ENCODE measurements at regions not wholly inside any gene's neighbourhood (a gene's known extent, or its start where the extent isn't known, plus 50 kb on each side); places are given as distances from the start of the nearest gene placed in this dataset.

GRCh38 chr15:77548589-77549557 is 83.8 kb downstream of the LINGO1 start:
- Histone ChIP-seq H3K27me3 (no peaks in the 10 kb centered on the region), H3K9me3 (no peaks in the 10 kb centered on the region), H3K4me3 (no peak overlapping the region), H3K36me3 (no peaks in the 10 kb centered on the region), H3K27ac (no peak overlapping the region), H3K4me1 (no peaks in the 10 kb centered on the region)
- ATAC-seq (no peak), DNase-seq (no peak)
- intact Hi-C loops (cut with DNase I): loop anchor here (10.0 kb wide), 1 partner anchor 514 kb away; no protein-coding TSS in a partner anchor
- no peak for TF ChIP-seq CTCF (IDR thresholded peaks at IDR 0.05)

GRCh38 chr15:77547801-77548588 is 84.7 kb downstream of the LINGO1 start:
- H3K4me3 ChIP-seq: no peak overlapping the region
- no peak for TF ChIP-seq CTCF (IDR thresholded peaks at IDR 0.05)
- H3K27ac ChIP-seq: no peak overlapping the region
- ATAC-seq (no peak), DNase-seq (no peak)
- H3K27me3 ChIP-seq: no peaks in the 10 kb centered on the region
- peaks cover 6% of the 10 kb centered on the region for H3K4me1 ChIP-seq
- intact Hi-C loops (cut with DNase I): loop anchor here (10.0 kb wide), 1 partner anchor 513 kb away; no protein-coding TSS in a partner anchor
- no peaks in the 10 kb centered on the region for H3K9me3 ChIP-seq
- H3K36me3 ChIP-seq: no peaks in the 10 kb centered on the region

- H3K27me3 ChIP-seq: no peaks in the 10 kb centered on the region
- H3K4me1 ChIP-seq: peaks cover 12% of the 10 kb centered on the region
- DNase-seq (no peak), ATAC-seq (no peak)
- H3K27ac ChIP-seq: no peak overlapping the region
- no peaks in the 10 kb centered on the region for H3K9me3 ChIP-seq
- TF ChIP-seq CTCF (IDR thresholded peaks at IDR 0.05): no peak
- intact Hi-C loops (cut with DNase I): loop anchor here (10.0 kb wide), 1 partner anchor 512 kb away; no protein-coding TSS in a partner anchor
- no peak overlapping the region for H3K4me3 ChIP-seq
- no peaks in the 10 kb centered on the region for H3K36me3 ChIP-seq
These were observed 85.8 kb downstream of the LINGO1 start for GRCh38 chr15:77546870-77547269.

GRCh38 chr15:77546050-77546501 is 86.6 kb downstream of the LINGO1 start:
- intact Hi-C loops (cut with DNase I): loop anchor here (10.0 kb wide), 1 partner anchor 511 kb away; no protein-coding TSS in a partner anchor
- ATAC-seq (no peak), DNase-seq (no peak)
- Histone ChIP-seq H3K9me3 (no peaks in the 10 kb centered on the region), H3K27ac (no peak overlapping the region), H3K27me3 (no peaks in the 10 kb centered on the region), H3K4me1 (peaks cover 16% of the 10 kb centered on the region), H3K36me3 (no peaks in the 10 kb centered on the region), H3K4me3 (no peak overlapping the region)
- TF ChIP-seq CTCF (IDR thresholded peaks at IDR 0.05): no peak

GRCh38 chr15:77545058-77545457 is 87.7 kb downstream of the LINGO1 start:
- H3K4me3 ChIP-seq: no peak overlapping the region
- no peak overlapping the region for H3K27ac ChIP-seq
- intact Hi-C loops (cut with DNase I): loop anchor here (10.0 kb wide), 1 partner anchor 510 kb away; no protein-coding TSS in a partner anchor
- TF ChIP-seq CTCF (IDR thresholded peaks at IDR 0.05): no peak
- H3K36me3 ChIP-seq: no peaks in the 10 kb centered on the region
- no peak for DNase-seq
- ATAC-seq: no peak
- peaks cover 18% of the 10 kb centered on the region for H3K4me1 ChIP-seq
- no peaks in the 10 kb centered on the region for H3K9me3 ChIP-seq
- no peaks in the 10 kb centered on the region for H3K27me3 ChIP-seq

All from upper lobe of right lung (tissue), 1 donor.